NCI-H128 (cell line): ENCODE measurements at regions not wholly inside any gene's neighbourhood (a gene's known extent, or its start where the extent isn't known, plus 50 kb on each side); places are given as distances from the start of the nearest gene placed in this dataset.

Experiments
- DNase-seq: peaks from one replicate; lab custom pipeline; 2025; ENCODE audit not compliant: unreplicated experiment; lab: John Stamatoyannopoulos, UW

- DNase-seq = no peak
Measured at GRCh38 chr9:126017758-126018157, 270.6 kb downstream of the PBX3 start.

GRCh38 chr9:126020836-126021235, 273.7 kb downstream of the PBX3 start:
- no peak for DNase-seq

DNA sequence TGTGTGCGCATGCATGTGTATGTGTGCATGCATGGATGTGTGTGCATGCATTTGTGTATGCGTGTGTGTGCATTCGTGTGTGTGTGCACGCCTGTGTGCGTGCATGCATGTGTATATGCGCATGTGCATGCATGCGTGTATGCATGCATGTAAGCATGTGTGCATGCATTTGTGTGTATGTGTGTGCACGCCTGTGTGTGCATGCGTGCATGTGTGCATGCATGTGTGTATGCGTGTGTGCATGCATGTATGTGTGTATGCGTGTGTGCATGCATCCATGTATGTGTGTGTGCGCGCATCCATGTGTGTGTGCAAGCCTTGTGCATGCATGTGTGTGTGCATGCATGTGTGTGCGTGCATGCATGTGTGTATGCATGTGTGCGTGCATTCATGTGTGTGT, 276.8 kb downstream of the PBX3 start:
- DNase-seq = no peak

DNA sequence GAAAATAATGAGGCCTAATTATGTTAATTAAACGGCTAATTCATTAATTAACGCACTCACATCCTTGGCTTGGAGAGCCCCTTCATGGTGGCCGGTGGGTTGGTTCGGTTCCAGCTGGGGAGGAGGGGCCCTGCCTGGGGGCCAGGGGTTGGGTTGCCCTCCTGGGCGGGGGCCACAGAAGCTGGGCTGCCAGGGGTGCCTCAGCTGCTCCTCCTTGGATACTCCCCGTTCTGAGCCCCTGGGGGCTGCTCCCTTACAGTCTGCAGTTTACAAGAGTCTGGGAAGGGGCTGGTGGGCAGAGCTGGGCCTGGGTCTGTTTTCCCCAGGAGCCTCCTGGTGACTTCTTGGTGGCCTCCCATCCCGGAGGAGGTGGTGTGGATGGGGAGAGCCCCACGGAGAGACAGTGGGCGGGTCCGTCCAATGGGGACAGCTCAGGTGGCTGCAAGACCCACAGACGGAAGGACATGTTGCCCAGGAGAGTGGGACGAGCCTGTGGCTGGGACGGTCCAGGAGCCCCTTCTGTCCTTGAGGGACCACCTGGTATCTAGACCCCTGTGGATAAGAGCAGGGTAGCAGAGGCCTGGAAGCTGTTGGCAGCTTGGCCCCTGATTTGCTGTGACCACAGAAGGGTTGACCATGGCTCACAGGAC, 277.5 kb downstream of the PBX3 start:
- no peak for DNase-seq

DNA sequence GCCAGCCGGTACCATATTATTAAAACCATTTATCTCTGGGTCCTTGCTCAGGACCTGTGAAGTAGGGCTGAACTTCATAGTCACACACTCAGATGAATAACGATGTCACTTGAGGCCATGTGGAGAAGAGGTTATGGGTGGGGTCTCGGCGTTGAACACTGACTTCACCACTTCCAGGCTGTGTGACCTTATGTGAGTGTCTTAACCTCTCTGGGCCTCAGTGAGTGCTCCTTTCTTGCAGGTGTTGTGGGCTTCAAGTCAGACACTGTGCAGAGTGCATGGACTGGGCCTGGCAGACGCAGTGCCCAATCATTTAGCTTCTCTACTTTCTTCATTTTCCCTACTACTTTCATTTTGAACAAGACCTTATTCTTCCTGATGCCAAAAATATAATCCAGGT, 278.8 kb downstream of the PBX3 start:
- DNase-seq = no peak

GRCh38 chr9:126027566-126027965, 280.4 kb downstream of the PBX3 start:
- DNase-seq = no peak

DNA sequence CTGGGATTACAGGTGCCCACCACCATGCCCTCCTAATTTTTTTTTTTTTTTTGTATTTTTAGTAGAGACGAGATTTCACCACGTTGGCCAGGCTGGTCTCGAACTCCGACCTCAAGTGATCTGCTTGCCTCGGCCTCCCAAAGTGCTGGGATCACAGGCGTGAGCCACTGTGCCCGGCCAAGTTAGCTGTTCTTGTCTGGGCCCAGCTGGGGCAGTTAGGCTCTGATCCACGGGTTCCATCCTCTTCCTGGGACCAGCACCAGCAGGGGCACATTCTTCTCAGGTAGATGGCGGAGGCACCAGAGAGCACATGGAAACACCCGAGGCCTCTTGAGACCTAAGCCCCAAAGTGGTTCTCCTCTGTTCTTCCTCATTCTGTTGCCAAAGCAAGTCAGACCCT, 281.6 kb downstream of the PBX3 start:
- no peak for DNase-seq

DNA sequence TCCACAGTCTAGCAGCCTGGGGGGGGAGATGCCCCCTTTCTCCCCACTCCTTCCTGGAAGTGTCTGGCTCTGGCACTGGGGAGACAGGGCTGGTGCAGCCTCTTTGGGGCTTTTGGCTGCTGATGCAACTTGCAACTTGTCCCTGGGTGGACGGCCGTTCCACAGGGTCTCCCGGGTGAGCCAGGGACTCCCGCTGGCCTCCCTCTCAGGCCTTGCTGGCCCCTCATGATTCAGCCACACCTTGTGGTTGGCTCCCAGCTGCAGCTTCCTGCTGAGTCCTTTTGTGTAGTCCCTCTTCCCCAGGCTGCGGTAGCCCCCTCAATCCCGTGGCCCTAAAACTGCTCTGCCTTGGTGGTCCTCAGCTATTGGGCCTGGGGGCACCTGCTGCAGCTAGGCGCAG, 283.5 kb downstream of the PBX3 start:
- no peak for DNase-seq

GRCh38 chr9:126031116-126031515, 283.9 kb downstream of the PBX3 start:
- DNase-seq = no peak

DNA sequence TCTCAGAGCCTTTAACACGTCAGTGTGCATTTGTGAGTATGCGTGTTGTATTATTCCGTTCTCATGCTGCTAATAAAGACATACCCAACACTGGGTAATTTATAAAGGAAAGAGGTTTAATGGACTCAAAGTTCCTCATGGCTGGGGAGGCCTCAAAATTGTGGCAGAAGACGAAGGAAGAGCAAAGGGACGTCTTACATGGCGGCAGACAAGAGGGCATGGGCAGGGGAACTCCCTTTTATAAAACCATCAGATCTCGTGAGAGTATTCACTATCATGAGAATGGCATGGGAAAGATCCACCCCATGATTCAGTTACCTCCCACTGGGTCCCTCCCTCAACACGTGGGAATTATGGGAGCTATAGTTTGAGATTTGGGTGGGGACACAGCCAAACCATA, 285.0 kb downstream of the PBX3 start:
- DNase-seq = no peak

DNA sequence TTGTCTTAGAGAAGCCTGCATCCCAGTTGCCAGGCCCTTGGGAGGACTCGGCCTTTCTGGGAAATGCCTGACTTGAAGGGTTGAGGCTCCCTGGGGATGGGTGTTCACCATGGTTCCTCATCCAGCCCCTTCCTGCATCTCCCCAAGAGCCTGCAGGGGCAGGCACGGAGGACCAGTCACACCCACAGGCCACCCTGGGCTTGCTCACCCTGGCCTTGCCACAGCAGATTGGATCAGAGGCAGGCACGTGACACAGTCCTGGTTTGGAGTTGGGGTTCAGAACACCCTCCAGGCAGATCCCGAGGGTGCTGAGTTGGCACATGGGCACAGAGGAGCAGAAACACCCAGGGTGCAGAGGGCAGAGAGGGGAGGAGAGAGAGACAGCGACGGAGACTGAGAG, 286.1 kb downstream of the PBX3 start:
- no peak for DNase-seq

DNA sequence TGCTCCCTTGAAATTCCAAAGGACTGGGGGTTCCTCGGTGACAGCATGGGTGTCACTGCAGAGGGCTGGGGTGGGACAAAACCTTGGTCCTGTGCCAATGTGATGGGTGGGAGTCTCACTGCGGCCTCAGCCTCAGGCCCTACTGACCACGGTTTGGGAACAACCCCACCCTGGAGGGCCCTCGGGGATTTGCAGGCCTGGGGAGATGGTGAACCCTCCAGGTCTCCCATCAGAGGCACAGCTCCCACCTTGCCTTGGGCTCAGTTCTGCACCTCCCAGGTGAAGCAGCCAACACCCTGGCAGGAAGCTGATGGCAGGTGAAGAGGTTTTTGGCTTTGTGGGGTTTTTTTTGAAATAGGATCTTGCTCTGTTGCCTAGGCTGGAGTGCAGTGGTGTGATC, 286.8 kb downstream of the PBX3 start:
- no peak for DNase-seq

- DNase-seq = no peak
Measured at GRCh38 chr9:126036881-126037291, 289.7 kb downstream of the PBX3 start.

- no peak for DNase-seq
Measured at GRCh38 chr9:126038790-126039189, 287.8 kb upstream of the MVB12B start.

GRCh38 chr9:126043681-126044080, 282.9 kb upstream of the MVB12B start:
- no peak for DNase-seq

DNA sequence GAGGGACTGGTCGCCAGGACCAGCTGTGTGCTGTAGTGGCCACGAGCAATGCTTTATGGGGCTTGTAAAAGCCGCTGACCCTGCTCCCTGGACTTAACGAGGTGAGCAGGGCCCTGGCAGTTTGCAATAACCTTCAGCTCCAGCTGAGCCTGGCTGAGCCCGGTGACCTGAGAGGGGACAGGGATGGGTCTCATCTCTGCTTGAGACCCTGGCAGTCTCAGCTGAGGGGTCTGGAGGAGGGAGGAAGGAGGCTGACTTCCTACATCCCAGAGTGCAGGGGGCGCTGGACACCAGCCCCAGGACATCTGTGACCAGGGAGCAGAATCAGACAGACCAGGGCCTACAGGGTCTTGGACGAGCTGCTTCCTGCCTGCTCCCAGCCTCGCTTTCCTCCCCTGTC, 277.5 kb upstream of the MVB12B start:
- DNase-seq = no peak

GRCh38 chr9:126049896-126050604, 276.6 kb upstream of the MVB12B start:
- DNase-seq = no peak

GRCh38 chr9:126050605-126050990, 276.0 kb upstream of the MVB12B start:
- no peak for DNase-seq

DNA sequence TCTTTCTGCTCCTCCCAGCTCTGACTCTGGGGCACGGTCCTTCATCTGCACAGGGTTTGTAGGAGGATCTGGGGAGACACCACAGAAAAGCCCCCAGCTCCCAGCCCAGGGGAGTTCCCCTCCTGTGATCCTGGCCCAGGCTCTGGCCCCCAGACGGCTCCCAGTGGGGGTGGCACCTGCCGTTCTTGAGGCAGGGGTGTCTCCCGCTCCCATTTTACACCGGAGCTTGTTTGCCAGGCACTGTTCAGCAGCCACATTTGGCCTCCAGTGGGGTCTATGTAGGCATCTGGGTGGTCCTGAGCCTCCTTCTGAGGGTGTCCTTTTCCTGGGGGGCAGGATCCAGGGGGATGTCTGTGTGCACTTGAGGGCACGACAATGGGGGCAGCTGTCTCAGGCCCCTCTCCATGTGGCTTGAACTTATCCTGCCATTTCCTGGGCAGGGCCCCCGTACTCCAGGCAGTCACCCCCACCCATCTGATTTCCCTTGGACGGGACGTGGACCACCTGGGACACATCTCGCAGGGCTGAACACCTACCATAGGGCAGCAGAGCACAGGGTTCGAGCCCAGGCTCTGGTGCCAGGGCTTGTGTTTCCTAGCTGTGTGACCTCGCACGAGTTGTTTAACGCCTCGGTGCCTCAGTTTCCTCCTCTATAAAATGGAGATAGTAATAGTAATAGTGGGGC, 275.0 kb upstream of the MVB12B start:
- DNase-seq = no peak

DNA sequence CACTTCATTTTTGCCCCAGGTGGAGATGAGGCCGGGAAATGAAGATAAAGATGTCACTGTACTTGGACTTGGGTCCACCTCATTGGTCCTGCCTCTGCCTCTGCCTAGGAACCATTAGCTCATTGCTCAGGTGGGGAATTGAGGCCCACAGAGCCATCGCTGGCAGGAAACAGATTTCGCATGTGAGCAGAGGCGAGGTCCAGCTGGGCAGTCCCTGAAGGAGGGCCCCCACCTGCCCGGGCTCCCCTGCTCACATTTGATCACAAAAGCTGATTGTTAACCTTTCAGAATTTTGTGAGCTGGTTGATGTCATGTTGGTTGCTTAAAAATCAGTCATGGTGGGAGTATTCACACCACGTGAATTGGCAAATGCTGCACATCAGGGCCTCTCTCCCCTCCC, 273.8 kb upstream of the MVB12B start:
- DNase-seq = no peak

DNA sequence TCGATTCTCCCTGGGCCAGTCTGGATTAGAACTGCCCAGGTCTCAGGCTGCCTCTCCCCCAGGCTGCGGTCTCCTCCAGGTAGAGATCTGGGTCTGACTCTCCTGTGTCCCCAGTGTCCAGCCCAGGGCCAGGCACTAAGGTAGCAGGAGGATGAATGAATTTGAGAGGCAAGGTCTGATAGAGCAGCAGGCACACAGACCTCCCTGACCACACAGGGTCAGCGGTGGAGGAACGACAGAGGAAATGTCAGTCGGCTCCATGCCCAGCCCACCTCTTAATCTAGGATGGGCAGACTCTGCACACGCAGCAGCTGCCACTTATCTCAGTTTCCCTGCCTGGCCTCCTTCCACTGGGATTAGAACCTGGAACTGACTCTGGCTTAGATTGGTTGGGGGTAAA, 272.7 kb upstream of the MVB12B start:
- DNase-seq = no peak

DNA sequence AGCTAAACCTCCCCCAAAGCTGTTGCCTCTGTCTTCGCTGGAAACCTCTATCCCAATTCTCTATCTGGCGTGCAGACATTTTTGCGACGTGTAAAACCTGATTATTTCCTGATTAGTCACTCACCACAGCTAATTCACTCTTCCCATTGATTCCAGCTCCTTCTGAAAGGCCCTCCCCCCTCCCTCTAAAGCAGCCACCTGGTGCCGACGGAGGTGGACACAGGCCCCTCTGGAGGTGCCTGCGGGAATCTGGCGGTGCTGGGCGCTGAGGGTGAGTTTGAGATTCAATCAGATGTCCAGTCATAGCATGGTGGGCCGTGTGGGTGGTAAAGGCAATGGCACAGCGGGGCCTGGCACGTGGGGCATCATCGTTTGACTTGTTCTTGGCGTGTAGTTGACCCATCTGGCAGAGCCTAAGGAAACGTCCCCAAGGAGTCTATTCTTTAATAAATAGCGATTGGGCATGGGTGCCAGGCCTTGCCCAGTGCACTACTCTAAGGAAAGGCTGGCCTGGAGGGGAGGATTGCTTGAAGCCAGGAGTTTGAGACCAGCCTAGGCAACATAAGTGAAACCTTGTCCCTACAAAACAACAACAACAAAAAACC, 271.1 kb upstream of the MVB12B start:
- no peak for DNase-seq
